ENCODE measurements at regions not wholly inside any gene's neighbourhood (a gene's known extent, or its start where the extent isn't known, plus 50 kb on each side); places are given as distances from the start of the nearest gene placed in this dataset.
A peak's percentile ranks its signal among the peaks of the same experiment; 100 is the strongest.

- Mint-ChIP-seq H3K27ac (no peak overlapping the region), H3K9me3 (no peaks in the 10 kb centered on the region), H3K4me3 (no peak overlapping the region), H3K27me3 (ENCODE audit: low read depth) (no peaks in the 10 kb centered on the region), H3K36me3 (no peaks in the 10 kb centered on the region), H3K4me1 (0 out of 2 replicates have a peak, but pooled peaks cover 3% of the 10 kb centered on the region)
- ChIA-PET CTCF (no interaction called here), POLR2A (no interaction called here)
- ATAC-seq (no peak), DNase-seq (ENCODE audit: low spot score) (no peak)
- TF ChIP-seq, protein P1, sequence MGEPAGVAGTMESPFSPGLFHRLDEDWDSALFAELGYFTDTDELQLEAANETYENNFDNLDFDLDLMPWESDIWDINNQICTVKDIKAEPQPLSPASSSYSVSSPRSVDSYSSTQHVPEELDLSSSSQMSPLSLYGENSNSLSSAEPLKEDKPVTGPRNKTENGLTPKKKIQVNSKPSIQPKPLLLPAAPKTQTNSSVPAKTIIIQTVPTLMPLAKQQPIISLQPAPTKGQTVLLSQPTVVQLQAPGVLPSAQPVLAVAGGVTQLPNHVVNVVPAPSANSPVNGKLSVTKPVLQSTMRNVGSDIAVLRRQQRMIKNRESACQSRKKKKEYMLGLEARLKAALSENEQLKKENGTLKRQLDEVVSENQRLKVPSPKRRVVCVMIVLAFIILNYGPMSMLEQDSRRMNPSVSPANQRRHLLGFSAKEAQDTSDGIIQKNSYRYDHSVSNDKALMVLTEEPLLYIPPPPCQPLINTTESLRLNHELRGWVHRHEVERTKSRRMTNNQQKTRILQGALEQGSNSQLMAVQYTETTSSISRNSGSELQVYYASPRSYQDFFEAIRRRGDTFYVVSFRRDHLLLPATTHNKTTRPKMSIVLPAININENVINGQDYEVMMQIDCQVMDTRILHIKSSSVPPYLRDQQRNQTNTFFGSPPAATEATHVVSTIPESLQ (CRISPR knock-in tag; IDR thresholded peaks at IDR 0.05) = no peak
- TF ChIP-seq ZNF425 (CRISPR knock-in tag; conservative IDR thresholded peaks at IDR 0.05) (no peak), ATF1 (CRISPR knock-in tag; IDR thresholded peaks at IDR 0.05) (no peak), ZBTB43 (CRISPR knock-in tag; IDR thresholded peaks at IDR 0.05) (no peak), ZNF232 (CRISPR knock-in tag; IDR thresholded peaks at IDR 0.05) (no peak), SMAD3 (CRISPR knock-in tag; IDR thresholded peaks at IDR 0.05; ENCODE audit: borderline replicate concordance) (no peak), IRF2 (CRISPR knock-in tag; IDR thresholded peaks at IDR 0.05; ENCODE audit: borderline replicate concordance, low read depth) (no peak), RORB (CRISPR knock-in tag; IDR thresholded peaks at IDR 0.05) (no peak), TEAD1 (CRISPR knock-in tag; IDR thresholded peaks at IDR 0.05) (no peak)
- TF ChIP-seq, protein P2, sequence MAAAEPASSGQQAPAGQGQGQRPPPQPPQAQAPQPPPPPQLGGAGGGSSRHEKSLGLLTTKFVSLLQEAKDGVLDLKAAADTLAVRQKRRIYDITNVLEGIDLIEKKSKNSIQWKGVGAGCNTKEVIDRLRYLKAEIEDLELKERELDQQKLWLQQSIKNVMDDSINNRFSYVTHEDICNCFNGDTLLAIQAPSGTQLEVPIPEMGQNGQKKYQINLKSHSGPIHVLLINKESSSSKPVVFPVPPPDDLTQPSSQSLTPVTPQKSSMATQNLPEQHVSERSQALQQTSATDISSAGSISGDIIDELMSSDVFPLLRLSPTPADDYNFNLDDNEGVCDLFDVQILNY (CRISPR knock-in tag; IDR thresholded peaks at IDR 0.05) = no peak
- TF ChIP-seq, protein P3, sequence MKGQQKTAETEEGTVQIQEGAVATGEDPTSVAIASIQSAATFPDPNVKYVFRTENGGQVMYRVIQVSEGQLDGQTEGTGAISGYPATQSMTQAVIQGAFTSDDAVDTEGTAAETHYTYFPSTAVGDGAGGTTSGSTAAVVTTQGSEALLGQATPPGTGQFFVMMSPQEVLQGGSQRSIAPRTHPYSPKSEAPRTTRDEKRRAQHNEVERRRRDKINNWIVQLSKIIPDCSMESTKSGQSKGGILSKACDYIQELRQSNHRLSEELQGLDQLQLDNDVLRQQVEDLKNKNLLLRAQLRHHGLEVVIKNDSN (CRISPR knock-in tag; IDR thresholded peaks at IDR 0.05) = no peak
- TF ChIP-seq, protein P4, sequence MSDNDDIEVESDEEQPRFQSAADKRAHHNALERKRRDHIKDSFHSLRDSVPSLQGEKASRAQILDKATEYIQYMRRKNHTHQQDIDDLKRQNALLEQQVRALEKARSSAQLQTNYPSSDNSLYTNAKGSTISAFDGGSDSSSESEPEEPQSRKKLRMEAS (CRISPR knock-in tag; IDR thresholded peaks at IDR 0.05) = no peak
Measured at GRCh38 chr2:185384822-185385560, 353.6 kb upstream of the FSIP2 start.

- CTCF ChIA-PET = no interaction called here
- Mint-ChIP-seq H3K27me3 (ENCODE audit: low read depth) (no peaks in the 10 kb centered on the region), H3K9me3 (peaks cover 9% of the 10 kb centered on the region), H3K4me3 (no peak overlapping the region), H3K4me1 (no peaks in the 10 kb centered on the region; the same call in 1 of the 2 replicates), H3K36me3 (no peaks in the 10 kb centered on the region), H3K27ac (no peak overlapping the region)
- POLR2A ChIA-PET = no interaction called here
- ATAC-seq (peak; percentile 82), DNase-seq (ENCODE audit: low spot score) (no peak)
- TF ChIP-seq ZBTB21 (CRISPR knock-in tag; IDR thresholded peaks at IDR 0.05; ENCODE audit: borderline replicate concordance) (no peak), NFYB (CRISPR knock-in tag; conservative IDR thresholded peaks at IDR 0.05; ENCODE audit: low read depth) (no peak), ATF3 (CRISPR knock-in tag; conservative IDR thresholded peaks at IDR 0.05) (no peak), FOXK1 (CRISPR knock-in tag; IDR thresholded peaks at IDR 0.05) (no peak), ZNF219 (CRISPR knock-in tag; IDR thresholded peaks at IDR 0.05; ENCODE audit: borderline replicate concordance) (no peak), KAT7 (CRISPR knock-in tag; IDR thresholded peaks at IDR 0.05; ENCODE audit: borderline replicate concordance) (no peak), ZNF281 (CRISPR knock-in tag; IDR thresholded peaks at IDR 0.05) (no peak)
- TF ChIP-seq, protein P5, sequence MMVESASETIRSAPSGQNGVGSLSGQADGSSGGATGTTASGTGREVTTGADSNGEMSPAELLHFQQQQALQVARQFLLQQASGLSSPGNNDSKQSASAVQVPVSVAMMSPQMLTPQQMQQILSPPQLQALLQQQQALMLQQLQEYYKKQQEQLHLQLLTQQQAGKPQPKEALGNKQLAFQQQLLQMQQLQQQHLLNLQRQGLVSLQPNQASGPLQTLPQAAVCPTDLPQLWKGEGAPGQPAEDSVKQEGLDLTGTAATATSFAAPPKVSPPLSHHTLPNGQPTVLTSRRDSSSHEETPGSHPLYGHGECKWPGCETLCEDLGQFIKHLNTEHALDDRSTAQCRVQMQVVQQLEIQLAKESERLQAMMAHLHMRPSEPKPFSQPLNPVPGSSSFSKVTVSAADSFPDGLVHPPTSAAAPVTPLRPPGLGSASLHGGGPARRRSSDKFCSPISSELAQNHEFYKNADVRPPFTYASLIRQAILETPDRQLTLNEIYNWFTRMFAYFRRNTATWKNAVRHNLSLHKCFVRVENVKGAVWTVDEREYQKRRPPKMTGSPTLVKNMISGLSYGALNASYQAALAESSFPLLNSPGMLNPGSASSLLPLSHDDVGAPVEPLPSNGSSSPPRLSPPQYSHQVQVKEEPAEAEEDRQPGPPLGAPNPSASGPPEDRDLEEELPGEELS (CRISPR knock-in tag; IDR thresholded peaks at IDR 0.05) = no peak
Measured at GRCh38 chr2:185388226-185388625, 350.4 kb upstream of the FSIP2 start.
